Activated naive CD8-positive, alpha-beta T cell treated with anti-CD3 and anti-CD28 coated beads, Interleukin-2, amount 50 U/mL, for 16 hours (primary cell): ENCODE measurements at regions not wholly inside any gene's neighbourhood (a gene's known extent, or its start where the extent isn't known, plus 50 kb on each side); places are given as distances from the start of the nearest gene placed in this dataset.

Source experiments
- DNase-seq: peaks from one replicate; pipeline ENCODE4 v3.0.0-alpha.2; 2020; ENCODE audit warnings: low read depth, low spot score

DNA sequence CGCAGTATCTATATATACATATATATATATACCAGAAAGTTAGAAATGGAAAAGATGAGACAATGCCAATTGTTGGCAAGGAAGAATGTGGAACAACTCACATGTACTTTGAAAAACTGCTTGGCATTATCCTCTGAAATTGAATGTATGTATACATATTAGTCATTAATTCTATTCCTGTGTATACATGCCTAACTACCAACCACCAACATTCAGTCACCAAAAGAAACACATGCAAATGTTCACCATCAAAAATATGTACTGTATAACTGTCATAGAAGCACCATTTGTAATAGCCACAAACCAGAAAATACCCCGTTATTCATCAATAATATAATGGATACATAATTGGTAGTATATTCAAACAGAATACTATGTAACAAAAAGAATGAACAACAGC, 330.2 kb upstream of the GRAMD2B start:
- no peak for DNase-seq

DNA sequence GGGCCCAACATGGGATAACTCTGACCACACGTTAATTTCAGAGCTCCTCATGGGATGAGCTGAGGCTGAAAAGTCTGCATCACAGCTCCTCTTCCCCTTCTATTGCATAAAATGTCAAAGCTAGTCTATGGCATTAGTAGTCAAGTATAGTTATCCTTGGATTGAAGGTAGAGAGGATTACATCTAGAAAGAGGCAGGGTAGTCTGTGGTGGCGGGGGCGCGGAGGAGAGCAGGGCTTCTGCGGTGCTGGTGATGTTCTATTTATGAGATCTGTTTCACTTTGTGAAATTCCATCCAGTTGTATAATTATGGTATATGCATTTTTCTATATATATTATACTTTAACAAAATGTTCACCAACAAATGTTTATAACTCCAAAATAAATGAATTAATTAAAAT, 329.5 kb upstream of the GRAMD2B start:
- DNase-seq, result no peak

DNA sequence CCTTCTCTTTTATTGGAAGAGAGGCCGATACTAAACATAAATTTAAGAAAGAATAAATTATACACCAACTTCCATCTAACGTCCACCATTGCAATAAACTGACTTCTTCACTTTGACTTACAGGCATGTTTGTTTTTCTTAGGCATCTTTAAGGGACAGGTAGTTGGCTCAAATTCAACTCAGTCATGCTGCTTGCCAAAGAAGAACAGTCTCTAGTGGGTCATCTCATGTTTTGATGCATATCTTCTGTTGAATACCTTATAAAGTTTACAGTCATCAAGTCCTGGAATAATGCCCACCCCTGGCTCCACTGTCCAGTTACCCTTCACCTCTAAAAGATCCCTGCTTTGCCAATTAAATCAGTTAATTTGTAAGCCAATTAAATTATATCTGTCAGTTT, 328.2 kb upstream of the GRAMD2B start:
- no peak for DNase-seq

DNA sequence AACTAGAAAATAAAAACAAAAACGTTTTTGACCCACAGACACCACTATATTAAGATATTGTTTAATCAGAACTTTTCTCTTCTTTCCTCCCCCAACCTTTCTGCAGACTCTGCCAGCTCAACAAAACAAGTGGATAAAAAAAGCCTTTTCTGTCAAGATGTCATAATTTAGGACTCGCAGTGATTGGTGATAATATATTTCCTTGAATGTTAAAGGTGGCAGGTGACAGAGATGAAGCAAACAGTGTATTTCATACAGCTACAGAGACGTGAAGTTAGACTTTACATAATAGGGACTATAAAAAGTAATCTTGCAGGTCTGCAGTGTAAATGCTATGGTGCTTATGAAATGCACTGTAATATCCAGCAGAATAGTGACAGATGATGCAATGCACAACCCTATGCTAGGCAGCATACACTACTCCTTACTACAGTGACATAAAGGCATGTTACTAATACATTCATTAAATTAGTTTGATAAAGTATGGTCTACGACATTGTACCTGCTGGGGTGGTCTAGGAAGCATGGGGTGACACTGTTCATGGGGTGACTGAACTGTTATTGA, 326.7 kb upstream of the GRAMD2B start:
- DNase-seq, result no peak

DNA sequence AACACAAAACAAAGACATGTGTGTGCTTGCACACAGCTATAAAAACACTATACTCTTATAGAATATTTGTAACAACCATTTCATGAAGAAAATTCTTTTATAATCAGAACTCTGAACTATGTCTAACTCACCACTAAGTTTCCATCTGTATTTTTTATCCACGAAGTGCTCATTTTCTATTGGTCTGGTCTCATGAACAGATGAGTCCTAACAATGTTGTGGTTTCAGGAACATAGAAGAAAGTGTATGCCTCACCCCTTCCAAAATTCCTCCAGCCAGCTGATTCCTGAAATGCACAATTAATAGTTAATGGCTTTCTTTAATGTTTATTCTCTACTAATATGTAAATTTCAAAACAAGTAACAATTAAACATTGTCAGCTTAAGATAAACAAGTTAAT, 325.3 kb upstream of the GRAMD2B start:
- DNase-seq, result no peak

DNA sequence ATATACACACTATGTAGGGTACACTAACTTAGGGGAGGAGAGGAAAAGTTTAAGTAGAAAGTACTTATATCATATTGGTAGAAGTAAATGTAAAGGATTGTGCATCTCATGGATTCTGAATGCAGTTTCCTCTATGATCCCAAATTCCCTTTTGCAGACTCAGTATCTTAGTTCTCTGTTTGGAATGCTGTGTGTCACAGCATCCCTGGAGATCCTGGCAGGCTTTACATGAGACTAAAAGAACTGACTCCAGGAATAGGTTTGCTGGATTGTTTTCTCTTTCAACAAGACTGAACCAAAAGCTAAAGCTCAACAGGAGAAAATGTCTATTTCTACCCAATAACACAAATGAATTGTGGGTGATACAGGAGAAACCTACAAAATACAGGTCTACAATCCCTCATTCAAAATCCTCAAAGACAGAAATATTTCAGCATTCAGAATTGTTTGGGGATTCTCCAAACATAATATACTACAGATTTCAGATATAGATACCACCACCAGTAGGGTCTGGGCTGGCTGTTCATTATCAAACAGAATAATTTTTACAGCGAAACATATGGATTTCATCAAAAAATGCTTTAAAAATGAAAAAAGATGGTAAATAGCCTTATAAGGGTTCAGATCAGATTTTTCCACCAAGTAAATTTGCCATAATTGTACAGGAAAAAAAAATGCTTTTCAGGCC, 324.7 kb upstream of the GRAMD2B start:
- no peak for DNase-seq

DNA sequence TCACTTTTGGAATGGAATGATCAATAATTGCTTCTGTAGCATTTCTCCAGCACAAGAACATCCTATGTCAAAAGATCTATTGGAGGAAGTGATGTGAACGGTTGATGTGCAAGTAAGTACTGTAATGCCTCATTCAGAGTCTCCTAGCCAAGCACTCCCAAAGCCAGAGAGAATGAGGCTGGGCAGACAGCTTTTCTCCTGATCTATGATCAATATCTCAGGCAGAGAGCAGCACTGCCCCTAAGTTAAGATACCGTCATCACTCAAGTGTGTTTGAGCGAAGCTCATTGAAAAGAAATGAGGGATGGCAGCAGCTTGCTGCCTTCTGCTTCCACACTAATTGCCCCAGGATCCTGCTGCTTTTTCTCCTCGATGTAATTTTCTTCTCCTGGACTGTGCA, 324.1 kb upstream of the GRAMD2B start:
- no peak for DNase-seq

DNA sequence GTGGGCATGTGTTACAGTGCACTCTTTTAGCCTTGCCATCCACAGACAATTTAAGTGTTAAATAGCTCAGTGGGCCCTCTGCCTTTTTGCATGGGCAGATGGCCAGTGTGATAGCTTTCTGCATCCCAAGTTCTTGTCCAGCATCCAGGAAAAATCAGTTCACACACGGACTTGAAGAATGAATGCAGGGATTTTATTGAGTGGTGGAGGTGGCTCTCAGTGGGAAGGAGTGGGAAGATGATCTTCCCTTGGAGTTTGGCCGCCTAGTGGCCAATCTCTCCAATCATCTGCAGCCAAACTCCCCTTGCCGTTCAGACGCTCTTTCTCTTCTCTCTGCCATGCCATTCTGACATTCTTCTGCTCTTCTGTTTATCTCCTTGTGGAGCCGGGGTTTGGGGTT, 322.4 kb upstream of the GRAMD2B start:
- no peak for DNase-seq

DNA sequence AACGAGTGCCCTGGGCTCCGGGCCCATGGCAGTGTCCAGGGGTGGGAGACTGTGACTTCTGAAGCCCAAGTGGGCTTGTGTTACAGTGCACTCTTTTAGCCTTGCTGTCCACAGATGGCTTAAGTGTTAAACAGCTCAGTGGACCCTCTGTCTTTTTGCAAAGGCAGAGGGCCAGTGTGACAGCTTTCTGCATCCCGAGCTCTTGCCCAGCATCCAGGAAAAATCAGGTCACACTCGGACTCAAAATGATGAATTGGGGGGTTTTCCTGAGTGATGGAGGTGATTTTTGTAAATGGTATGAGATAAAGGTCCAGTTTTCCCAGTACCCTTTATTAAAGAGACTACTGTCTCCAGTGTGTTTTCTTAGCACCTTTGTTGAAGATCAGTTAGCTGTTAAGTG, 321.3 kb upstream of the GRAMD2B start:
- no peak for DNase-seq

DNA sequence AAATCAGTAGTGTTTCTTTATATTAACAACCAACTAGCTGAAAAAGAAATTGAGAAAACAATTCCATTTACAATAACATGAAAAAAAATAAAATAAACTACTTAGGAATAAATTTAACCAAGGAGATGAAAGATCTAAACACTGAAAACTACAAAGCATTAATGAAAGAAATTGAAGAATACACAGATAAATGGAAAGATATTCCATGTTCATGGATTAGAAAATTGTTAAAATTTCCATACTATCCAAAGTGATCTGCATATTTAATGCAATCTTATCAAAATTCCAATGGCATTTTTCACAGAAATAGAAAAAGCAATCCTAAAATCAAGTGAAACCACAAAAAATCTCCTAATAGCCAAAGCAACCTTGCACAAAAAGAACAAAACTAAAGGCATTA, 320.2 kb upstream of the GRAMD2B start:
- no peak for DNase-seq

DNA sequence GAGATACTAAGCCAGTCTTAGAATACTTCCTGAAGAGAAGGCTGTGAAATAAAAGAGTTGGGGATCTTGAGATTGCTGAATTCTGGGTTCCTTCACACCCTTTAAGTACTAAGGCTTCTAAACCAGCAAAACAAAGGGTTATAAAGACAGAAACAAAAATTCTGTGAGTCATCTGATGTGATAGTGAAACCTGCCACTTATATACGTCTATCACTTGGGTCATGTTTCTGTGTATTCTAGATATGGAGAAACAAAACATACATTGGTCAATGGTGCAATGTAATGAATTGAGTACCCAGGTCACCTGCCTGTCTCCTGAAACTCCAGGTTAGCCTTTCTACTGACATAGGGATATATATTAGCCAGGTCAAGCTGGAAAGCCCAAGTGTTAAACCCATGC, 319.3 kb upstream of the GRAMD2B start:
- no peak for DNase-seq

DNA sequence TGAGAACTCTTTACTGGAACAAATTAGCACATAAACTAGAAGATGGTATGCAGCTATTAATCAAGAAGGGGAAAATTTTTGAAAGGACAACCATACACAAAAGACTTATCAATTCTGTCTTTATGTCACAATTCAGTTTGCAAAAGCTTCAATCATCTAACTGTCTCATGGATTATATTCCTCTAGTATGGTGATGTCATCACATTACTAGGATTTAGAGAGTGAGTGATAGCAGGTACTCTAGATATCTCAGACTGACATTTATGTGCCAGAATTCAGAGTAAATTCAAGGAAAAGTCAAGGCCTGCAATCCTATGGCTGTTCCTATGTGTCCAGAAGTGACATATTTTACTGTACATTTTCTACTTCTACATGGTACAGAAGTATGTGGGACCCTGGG, 318.9 kb upstream of the GRAMD2B start:
- DNase-seq, result no peak

DNA sequence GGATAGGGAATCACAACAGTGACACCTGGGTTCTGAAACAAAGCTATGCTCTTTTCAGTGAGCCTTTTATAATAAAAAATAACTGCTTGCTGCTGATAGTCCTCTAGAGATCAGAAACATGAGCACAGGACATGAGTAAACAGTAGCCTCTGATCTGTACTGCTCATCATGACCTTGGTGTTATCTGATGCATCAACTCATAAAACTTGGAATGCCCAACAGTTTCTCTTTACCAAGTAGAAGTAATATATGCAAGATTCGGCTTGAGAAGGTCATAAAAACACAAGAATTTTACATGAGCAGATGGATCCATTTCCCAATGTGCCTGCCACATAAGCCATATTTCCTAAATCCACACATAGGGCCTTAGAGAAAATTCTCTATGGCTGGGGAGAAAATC, 318.3 kb upstream of the GRAMD2B start:
- DNase-seq, result no peak

DNA sequence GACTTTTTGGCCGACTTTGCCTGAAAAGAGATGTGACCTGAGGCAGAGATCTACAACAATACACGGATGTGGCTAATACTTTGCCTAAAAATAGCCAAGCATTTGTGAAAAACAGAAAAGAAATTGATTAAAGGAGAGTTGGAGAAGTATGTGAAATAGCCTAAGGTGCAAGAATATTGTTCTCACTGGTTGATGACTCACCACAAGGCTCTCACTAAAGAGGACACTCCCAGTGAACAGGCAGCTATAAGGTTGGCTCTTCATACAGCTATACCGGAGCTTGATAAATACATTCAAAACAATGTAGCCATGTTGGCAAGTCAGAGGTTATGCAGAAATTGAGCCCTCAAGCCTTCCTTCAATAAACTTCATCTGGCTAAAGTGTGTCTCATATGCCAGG, 317.2 kb upstream of the GRAMD2B start:
- no peak for DNase-seq

DNA sequence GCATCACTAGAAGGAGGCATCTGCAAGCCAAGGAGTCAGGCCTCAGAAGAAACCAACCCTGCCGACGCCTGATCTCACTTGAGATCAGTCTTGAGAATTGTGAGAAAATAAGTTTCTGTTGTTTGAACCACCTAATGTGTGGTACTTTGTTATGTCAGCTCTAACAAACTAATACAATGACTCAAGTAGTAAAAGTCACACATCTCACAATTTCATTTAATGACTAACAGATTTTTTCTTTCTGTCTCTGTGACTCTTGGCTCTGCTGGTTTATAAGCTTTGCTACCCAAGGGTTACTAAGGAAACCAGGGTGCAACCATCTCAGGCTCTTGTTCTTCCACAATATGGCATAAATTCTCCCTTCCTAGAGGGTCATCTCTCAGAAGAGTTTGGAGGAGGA, 315.8 kb upstream of the GRAMD2B start:
- no peak for DNase-seq

DNA sequence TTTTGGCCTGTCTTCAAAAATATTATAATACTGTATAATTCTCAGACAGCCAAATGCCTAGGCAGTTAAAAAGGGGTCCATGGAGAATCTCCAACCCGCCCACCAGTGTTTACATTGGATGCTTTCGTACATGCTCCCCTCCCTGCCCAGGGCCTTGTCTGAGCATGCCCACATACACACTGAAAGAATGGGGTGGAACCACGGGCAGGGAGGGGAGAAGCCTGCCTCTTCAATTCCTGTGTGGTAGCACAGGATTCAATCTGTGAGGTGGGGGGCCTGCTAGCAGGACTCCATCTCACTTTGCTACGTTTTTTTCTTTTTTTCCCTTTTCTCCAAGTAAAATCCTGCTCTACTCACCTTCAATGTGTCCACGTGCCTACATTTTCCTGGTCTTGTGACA, 314.7 kb upstream of the GRAMD2B start:
- DNase-seq, result no peak

DNA sequence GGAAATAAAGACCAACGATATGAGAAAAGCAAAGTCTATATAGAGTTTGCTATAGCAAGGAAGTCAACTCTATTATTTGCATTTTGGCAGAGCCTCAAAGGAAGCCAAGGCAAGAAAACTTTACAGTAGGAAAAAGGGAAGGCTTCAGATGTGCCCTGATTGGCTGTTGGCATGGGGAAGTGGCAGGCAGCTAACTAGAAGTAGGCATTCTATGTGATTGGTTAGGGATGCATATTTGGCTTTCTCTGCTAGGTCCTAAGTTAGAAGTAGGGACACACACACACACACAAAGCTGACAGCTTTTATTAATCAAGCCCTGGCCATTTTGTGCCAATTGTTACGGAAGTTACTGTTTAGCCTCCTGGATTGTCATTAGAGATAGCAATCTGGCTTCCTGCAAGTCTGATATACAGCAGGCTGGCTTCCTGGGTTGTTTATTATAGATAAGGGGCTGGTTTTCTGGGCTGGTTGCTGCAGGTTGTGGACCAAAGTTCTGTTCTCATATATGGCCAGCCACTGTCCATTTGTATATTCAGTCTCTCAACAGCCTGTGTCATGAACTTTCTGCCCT, 308.1 kb upstream of the GRAMD2B start:
- DNase-seq, result no peak

DNA sequence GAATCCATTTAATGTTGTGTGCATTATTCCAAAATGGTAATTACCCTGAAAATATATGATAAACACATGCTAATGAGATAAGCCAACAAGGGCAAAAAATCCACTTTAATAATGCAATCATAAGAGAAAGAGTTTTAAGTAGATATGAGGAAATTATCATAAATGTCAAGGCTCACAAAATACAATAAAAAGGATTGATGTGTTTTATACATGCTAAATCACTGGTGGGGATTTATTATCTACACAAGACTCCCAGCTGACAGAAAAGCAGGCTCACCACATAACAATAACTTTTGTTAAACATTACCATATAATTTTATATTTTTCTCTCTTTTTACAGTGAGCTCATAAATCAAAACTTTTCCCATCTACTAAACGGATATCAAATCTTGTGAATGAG, 306.2 kb upstream of the GRAMD2B start:
- DNase-seq, result no peak

DNA sequence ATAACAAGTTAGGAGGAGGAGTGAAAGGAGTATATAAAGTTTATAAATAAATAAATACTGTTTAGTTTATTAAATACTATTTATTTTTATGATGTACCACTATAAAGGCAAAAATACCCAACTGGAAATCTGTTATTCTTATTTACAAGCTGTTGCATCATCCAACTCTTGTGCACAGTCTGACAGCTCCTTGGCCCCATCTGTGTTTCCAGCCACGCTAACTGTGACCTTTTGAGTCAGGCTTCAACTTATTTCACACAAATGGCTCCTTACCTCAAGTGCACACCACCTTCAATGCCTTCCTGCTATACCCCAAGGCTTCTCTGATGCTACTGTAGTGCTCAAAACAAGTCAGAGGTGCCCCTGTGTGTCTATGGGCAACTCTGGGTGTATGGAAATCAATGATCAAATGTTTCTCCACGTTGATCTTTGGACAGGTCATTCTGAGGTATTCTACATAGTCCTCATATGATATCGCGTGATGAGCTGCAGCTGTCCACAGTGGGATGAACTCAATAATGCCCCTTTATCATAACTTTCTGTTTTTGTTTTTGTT, 303.2 kb upstream of the GRAMD2B start:
- no peak for DNase-seq

DNA sequence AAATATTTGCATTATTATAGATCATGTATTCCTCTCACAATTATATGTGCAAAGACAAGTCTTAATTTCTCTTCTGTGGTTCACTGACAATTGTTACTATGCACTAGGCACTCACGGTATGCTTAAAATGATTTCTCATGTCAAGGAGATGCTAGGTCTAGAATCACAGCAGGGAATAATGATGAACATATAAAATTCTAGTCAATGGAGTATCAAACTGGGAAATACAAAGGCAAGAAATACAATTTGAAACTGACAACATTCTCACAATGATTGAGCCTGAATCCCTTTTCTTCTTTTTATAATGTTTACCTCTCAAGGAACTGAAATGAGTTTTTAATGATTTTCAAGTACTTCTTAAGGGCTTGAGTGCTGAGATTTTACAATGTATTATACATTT, 302.3 kb upstream of the GRAMD2B start:
- DNase-seq, result no peak

DNA sequence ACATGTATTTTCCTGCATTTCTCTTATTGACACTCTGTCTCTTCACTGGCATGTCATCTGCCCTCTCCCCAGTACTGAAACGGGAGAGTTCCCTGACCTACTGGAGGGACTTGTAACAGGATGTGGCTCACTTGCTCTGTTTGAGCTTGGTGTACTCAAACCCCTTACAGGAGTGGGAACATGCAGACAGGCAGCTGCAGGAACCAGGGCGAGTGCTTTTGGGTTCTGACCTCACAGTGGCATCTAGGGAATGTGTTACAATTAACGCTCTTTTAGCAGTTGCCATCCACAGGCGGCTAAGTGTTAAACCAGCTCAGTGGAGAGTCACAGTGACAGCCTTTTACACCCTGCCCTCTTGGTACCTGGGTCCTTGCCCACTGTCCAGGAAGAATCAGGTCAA, 300.3 kb upstream of the GRAMD2B start:
- DNase-seq, result no peak

DNA sequence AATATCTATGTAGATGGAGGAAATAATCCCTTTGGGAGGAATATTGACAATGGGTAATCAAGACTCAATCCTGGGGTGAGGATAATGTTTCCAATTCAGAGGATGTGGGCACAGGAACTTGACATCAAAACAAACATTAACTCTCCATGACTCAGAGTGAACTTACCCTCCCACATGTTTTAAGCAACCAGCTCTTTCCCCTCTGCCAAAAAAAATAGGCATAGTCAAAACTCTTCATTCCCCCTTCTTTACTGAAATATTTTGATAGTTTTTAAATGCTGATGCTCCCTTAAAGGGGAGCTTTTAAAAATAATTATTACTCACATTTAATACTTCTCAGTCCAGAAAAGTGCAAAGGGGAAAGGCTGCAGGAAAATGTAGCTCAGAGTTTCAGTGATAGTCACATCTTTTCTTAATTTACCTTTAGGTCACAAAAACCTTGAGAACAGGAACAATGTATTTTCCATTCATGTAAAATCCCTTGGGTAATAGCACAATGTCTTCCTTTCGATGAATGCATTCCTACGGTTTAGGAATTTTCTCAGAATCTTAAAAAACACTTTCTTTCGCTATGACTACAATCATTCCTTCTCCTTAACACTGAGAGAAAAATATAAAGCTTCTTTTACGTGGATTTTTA, 298.4 kb upstream of the GRAMD2B start:
- DNase-seq, result no peak

DNA sequence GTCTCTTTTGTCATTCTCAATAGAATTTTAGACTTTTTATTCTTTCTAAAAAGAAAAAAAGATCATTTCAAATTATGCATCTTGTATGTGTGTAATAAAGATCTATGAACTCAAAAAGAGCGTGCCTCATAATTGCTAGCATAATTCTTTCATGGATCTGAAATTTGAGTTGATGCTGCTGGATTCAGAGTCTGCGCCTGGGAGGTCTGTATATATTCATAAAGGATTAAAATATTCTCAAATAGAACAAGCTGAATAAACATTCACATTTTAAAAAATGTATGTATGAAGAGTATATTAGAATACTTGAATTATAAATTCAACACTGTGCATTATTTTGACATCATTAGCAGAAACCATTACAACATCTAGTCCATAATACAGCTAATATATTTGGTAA, 297.8 kb upstream of the GRAMD2B start:
- DNase-seq, result no peak
